GM19463 (cell line): ENCODE measurements at regions not wholly inside any gene's neighbourhood (a gene's known extent, or its start where the extent isn't known, plus 50 kb on each side); places are given as distances from the start of the nearest gene placed in this dataset.

Experiments used
- ATAC-seq: cut with Tn5 transposase; IDR thresholded peaks from one replicate; pipeline ENCODE4 v1.9.1; 2021; ENCODE audit warnings: mild to moderate bottlenecking, moderate library complexity; ENCODE audit not compliant: unreplicated experiment

GRCh38 chr5:152987131-152987530, 503.3 kb upstream of the GRIA1 start:
- ATAC-seq, result no peak

- no peak for ATAC-seq
These were observed 500.3 kb upstream of the GRIA1 start for GRCh38 chr5:152990217-152990616.

- no peak for ATAC-seq
These were observed 499.8 kb upstream of the GRIA1 start for GRCh38 chr5:152990649-152991048.

- ATAC-seq, result no peak
These were observed 496.3 kb upstream of the GRIA1 start for GRCh38 chr5:152994033-152994680.

- no peak for ATAC-seq
These were observed 495.2 kb upstream of the GRIA1 start for GRCh38 chr5:152995214-152995725.

GRCh38 chr5:153005711-153006110, 484.8 kb upstream of the GRIA1 start:
- no peak for ATAC-seq

GRCh38 chr5:153006681-153007080, 483.8 kb upstream of the GRIA1 start:
- ATAC-seq, result no peak

- no peak for ATAC-seq
These were observed 476.3 kb upstream of the GRIA1 start for GRCh38 chr5:153014194-153014593.

GRCh38 chr5:153018121-153018520, 472.3 kb upstream of the GRIA1 start:
- ATAC-seq, result no peak

GRCh38 chr5:153030755-153031725, 459.4 kb upstream of the GRIA1 start:
- ATAC-seq, result no peak

- ATAC-seq, result no peak
These were observed 451.0 kb upstream of the GRIA1 start for GRCh38 chr5:153039501-153039900.

- ATAC-seq, result no peak
These were observed 446.6 kb upstream of the GRIA1 start for GRCh38 chr5:153043886-153044285.

- ATAC-seq, result no peak
These were observed 439.8 kb upstream of the GRIA1 start for GRCh38 chr5:153050496-153051179.

- ATAC-seq, result no peak
These were observed 424.2 kb upstream of the GRIA1 start for GRCh38 chr5:153066281-153066680.

- no peak for ATAC-seq
These were observed 422.6 kb upstream of the GRIA1 start for GRCh38 chr5:153067869-153068268.

- no peak for ATAC-seq
These were observed 411.1 kb upstream of the GRIA1 start for GRCh38 chr5:153079396-153079795.

GRCh38 chr5:153080940-153081339, 409.5 kb upstream of the GRIA1 start:
- no peak for ATAC-seq

- ATAC-seq, result no peak
These were observed 409.1 kb upstream of the GRIA1 start for GRCh38 chr5:153081385-153081784.

GRCh38 chr5:153084511-153084910, 406.0 kb upstream of the GRIA1 start:
- no peak for ATAC-seq

- no peak for ATAC-seq
These were observed 404.0 kb upstream of the GRIA1 start for GRCh38 chr5:153086486-153086885.

- ATAC-seq, result no peak
These were observed 401.9 kb upstream of the GRIA1 start for GRCh38 chr5:153088538-153088937.
